ENCODE measurements at regions not wholly inside any gene's neighbourhood (a gene's known extent, or its start where the extent isn't known, plus 50 kb on each side); places are given as distances from the start of the nearest gene placed in this dataset.

GRCh38 chr21:17195351-17195750, 317.5 kb upstream of the CXADR start:
- WGBS: 63% methylated on average over 1 of the region's 1 CpG
- Histone ChIP-seq H3K27me3 (no peaks in the 10 kb centered on the region), H3K36me3 (no peaks in the 10 kb centered on the region), H3K9me3 (peaks cover 8% of the 10 kb centered on the region), H3K27ac (no peak overlapping the region), H3K4me1 (peaks cover 7% of the 10 kb centered on the region), H3K4me3 (no peak overlapping the region)
- no peak for DNase-seq (ENCODE audit: low spot score in 2 of 2)
- TF ChIP-seq CTCF (IDR thresholded peaks at IDR 0.05) (no peak), POLR2AphosphoS5 (IDR thresholded peaks at IDR 0.05) (no peak), EP300 (IDR thresholded peaks at IDR 0.05) (no peak), POLR2A (IDR thresholded peaks at IDR 0.05) (no peak)

GRCh38 chr21:17195976-17196375, 316.9 kb upstream of the CXADR start:
- H3K4me1 ChIP-seq: peaks cover 7% of the 10 kb centered on the region
- H3K36me3 ChIP-seq: no peaks in the 10 kb centered on the region
- no peak overlapping the region for H3K4me3 ChIP-seq
- no peak overlapping the region for H3K27ac ChIP-seq
- H3K27me3 ChIP-seq: no peaks in the 10 kb centered on the region
- no peak for DNase-seq (ENCODE audit: low spot score in 2 of 2)
- TF ChIP-seq POLR2AphosphoS5 (IDR thresholded peaks at IDR 0.05): no peak
- WGBS: 0% methylated on average over 1 of the region's 1 CpG
- peaks cover 7% of the 10 kb centered on the region for H3K9me3 ChIP-seq

GRCh38 chr21:17196623-17197022, 316.2 kb upstream of the CXADR start:
- Histone ChIP-seq H3K36me3 (no peaks in the 10 kb centered on the region), H3K4me1 (peaks cover 7% of the 10 kb centered on the region), H3K9me3 (peaks cover 2% of the 10 kb centered on the region), H3K27me3 (no peaks in the 10 kb centered on the region), H3K27ac (no peak overlapping the region), H3K4me3 (no peak overlapping the region)
- 70% methylated on average over 2 of the region's 2 CpGs for WGBS
- no peak for DNase-seq (ENCODE audit: low spot score in 2 of 2)
- TF ChIP-seq EP300 (IDR thresholded peaks at IDR 0.05) (no peak), CTCF (IDR thresholded peaks at IDR 0.05) (no peak), POLR2AphosphoS5 (IDR thresholded peaks at IDR 0.05) (no peak), POLR2A (IDR thresholded peaks at IDR 0.05) (no peak)

GRCh38 chr21:17197996-17198395, 314.8 kb upstream of the CXADR start:
- Histone ChIP-seq H3K4me1 (peaks cover 7% of the 10 kb centered on the region), H3K27ac (peak overlapping the region; percentile 17), H3K4me3 (no peak overlapping the region), H3K36me3 (no peaks in the 10 kb centered on the region), H3K27me3 (no peaks in the 10 kb centered on the region), H3K9me3 (no peaks in the 10 kb centered on the region)
- no peak for DNase-seq (ENCODE audit: low spot score in 2 of 2)
- 29% methylated on average over 1 of the region's 1 CpG for WGBS
- TF ChIP-seq POLR2AphosphoS5 (IDR thresholded peaks at IDR 0.05) (no peak), EP300 (IDR thresholded peaks at IDR 0.05) (no peak), POLR2A (IDR thresholded peaks at IDR 0.05) (no peak), CTCF (IDR thresholded peaks at IDR 0.05) (no peak)

- Histone ChIP-seq H3K27me3 (no peaks in the 10 kb centered on the region), H3K27ac (no peak overlapping the region), H3K4me3 (no peak overlapping the region), H3K36me3 (no peaks in the 10 kb centered on the region), H3K9me3 (no peaks in the 10 kb centered on the region), H3K4me1 (peaks cover 7% of the 10 kb centered on the region)
- no peak for DNase-seq (ENCODE audit: low spot score in 2 of 2)
- 92% methylated on average over 2 of the region's 2 CpGs for WGBS
- TF ChIP-seq POLR2AphosphoS5 (IDR thresholded peaks at IDR 0.05): no peak
- no peak for TF ChIP-seq EP300 (IDR thresholded peaks at IDR 0.05)
- TF ChIP-seq CTCF (IDR thresholded peaks at IDR 0.05): no peak
- no peak for TF ChIP-seq POLR2A (IDR thresholded peaks at IDR 0.05)
Observed at GRCh38 chr21:17200250-17200649, 312.6 kb upstream of the CXADR start.

GRCh38 chr21:17201741-17202260, 311.0 kb upstream of the CXADR start:
- H3K36me3 ChIP-seq: no peaks in the 10 kb centered on the region
- DNase-seq (ENCODE audit: low spot score in 2 of 2): no peak
- H3K4me3 ChIP-seq: no peak overlapping the region
- peaks cover 3% of the 10 kb centered on the region for H3K4me1 ChIP-seq
- WGBS: 68% methylated on average over 2 of the region's 2 CpGs
- TF ChIP-seq CTCF (IDR thresholded peaks at IDR 0.05) (no peak), POLR2A (IDR thresholded peaks at IDR 0.05) (no peak), POLR2AphosphoS5 (IDR thresholded peaks at IDR 0.05) (no peak), EP300 (IDR thresholded peaks at IDR 0.05) (no peak)
- H3K9me3 ChIP-seq: no peaks in the 10 kb centered on the region
- no peak overlapping the region for H3K27ac ChIP-seq
- H3K27me3 ChIP-seq: no peaks in the 10 kb centered on the region

Data from suprapubic skin (tissue), 4 donors.